ENCODE measurements at regions not wholly inside any gene's neighbourhood (a gene's known extent, or its start where the extent isn't known, plus 50 kb on each side); places are given as distances from the start of the nearest gene placed in this dataset.

DNA sequence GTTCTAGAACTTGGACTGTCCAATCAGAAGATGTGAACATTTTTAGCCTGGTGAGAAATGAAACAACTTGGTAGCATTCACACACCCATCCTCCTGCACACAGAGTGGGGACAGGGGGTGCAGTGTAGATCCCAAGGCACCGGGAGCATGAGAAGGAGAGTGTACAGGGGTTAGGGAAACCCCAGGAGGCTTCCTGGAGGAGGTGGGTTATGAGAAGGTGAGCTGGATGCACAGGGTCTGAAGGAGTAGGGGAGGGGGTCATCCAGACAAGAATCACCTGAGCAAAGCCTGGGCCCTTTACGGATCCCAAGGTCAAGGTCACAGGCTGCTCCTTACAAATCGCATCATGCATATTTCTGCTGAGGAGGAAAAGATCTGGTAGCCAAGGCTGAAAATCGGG lies 117.5 kb upstream of the TMPRSS2 start:
- TF ChIP-seq POLR2AphosphoS5 (IDR thresholded peaks at IDR 0.05; ENCODE audit: insufficient read depth in 1 of 2, low read depth in 1 of 2) (no peak), POLR2A (IDR thresholded peaks at IDR 0.05) (no peak)
- TF ChIP-seq, protein P1, sequence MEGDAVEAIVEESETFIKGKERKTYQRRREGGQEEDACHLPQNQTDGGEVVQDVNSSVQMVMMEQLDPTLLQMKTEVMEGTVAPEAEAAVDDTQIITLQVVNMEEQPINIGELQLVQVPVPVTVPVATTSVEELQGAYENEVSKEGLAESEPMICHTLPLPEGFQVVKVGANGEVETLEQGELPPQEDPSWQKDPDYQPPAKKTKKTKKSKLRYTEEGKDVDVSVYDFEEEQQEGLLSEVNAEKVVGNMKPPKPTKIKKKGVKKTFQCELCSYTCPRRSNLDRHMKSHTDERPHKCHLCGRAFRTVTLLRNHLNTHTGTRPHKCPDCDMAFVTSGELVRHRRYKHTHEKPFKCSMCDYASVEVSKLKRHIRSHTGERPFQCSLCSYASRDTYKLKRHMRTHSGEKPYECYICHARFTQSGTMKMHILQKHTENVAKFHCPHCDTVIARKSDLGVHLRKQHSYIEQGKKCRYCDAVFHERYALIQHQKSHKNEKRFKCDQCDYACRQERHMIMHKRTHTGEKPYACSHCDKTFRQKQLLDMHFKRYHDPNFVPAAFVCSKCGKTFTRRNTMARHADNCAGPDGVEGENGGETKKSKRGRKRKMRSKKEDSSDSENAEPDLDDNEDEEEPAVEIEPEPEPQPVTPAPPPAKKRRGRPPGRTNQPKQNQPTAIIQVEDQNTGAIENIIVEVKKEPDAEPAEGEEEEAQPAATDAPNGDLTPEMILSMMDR (IDR thresholded peaks at IDR 0.05), result no peak

Data from vagina (tissue), 2 donors.